ENCODE measurements at regions not wholly inside any gene's neighbourhood (a gene's known extent, or its start where the extent isn't known, plus 50 kb on each side); places are given as distances from the start of the nearest gene placed in this dataset.
A peak's percentile ranks its signal among the peaks of the same experiment; 100 is the strongest.
"Not testable (repeated sequence)": the region's sequence is repeated elsewhere in the genome, so short reads cannot be mapped to it uniquely, and the experiment has no call there.

GRCh38 chr6:4265740-4266139 lies 130.4 kb upstream of the ECI2 start:
- Histone ChIP-seq H3K36me3 (ENCODE audit: control insufficient read depth in 2 of 2, insufficient read depth in 2 of 2, low read length in 2 of 2) (no peaks in the 10 kb centered on the region), H3K4me1 (ENCODE audit: control insufficient read depth, insufficient read depth, low read length) (no peaks in the 10 kb centered on the region), H3K4me3 (ENCODE audit: low read length in 2 of 2) (no peak overlapping the region), H3K9ac (ENCODE audit: low read length in 2 of 2) (no peak overlapping the region), H3K27me3 (ENCODE audit: control insufficient read depth in 1 of 2, insufficient read depth in 2 of 2, low read length in 2 of 2) (no peaks in the 10 kb centered on the region), H3K27ac (ENCODE audit: low read length) (no peak overlapping the region), H3K9me3 (ENCODE audit: control insufficient read depth in 2 of 2, low read length in 2 of 2) (no peaks in the 10 kb centered on the region)

- H3K4me3 ChIP-seq (ENCODE audit: low read length in 2 of 2) = no peak overlapping the region
- no peaks in the 10 kb centered on the region for H3K27me3 ChIP-seq (ENCODE audit: control insufficient read depth in 1 of 2, insufficient read depth in 2 of 2, low read length in 2 of 2)
- no peaks in the 10 kb centered on the region for H3K9me3 ChIP-seq (ENCODE audit: control insufficient read depth in 2 of 2, low read length in 2 of 2)
- H3K27ac ChIP-seq (ENCODE audit: low read length) = no peak overlapping the region
- no peaks in the 10 kb centered on the region for H3K36me3 ChIP-seq (ENCODE audit: control insufficient read depth in 2 of 2, insufficient read depth in 2 of 2, low read length in 2 of 2)
- no peak overlapping the region for H3K9ac ChIP-seq (ENCODE audit: low read length in 2 of 2)
- H3K4me1 ChIP-seq (ENCODE audit: control insufficient read depth, insufficient read depth, low read length) = no peaks in the 10 kb centered on the region
These were observed 129.2 kb upstream of the ECI2 start for GRCh38 chr6:4264601-4265000.

- no peak overlapping the region for H3K4me3 ChIP-seq (ENCODE audit: low read length in 2 of 2)
- H3K9me3 ChIP-seq (ENCODE audit: control insufficient read depth in 2 of 2, low read length in 2 of 2) = no peaks in the 10 kb centered on the region
- no peaks in the 10 kb centered on the region for H3K36me3 ChIP-seq (ENCODE audit: control insufficient read depth in 2 of 2, insufficient read depth in 2 of 2, low read length in 2 of 2)
- no peaks in the 10 kb centered on the region for H3K27me3 ChIP-seq (ENCODE audit: control insufficient read depth in 1 of 2, insufficient read depth in 2 of 2, low read length in 2 of 2)
- H3K4me1 ChIP-seq (ENCODE audit: control insufficient read depth, insufficient read depth, low read length) = no peaks in the 10 kb centered on the region
- H3K9ac ChIP-seq (ENCODE audit: low read length in 2 of 2) = no peak overlapping the region
- H3K27ac ChIP-seq (ENCODE audit: low read length) = no peak overlapping the region
These were observed 128.7 kb upstream of the ECI2 start for GRCh38 chr6:4264081-4264480.

- no peak overlapping the region for H3K4me3 ChIP-seq (ENCODE audit: low read length in 2 of 2)
- H3K4me1 ChIP-seq (ENCODE audit: control insufficient read depth, insufficient read depth, low read length) = no peaks in the 10 kb centered on the region
- H3K27me3 ChIP-seq (ENCODE audit: control insufficient read depth in 1 of 2, insufficient read depth in 2 of 2, low read length in 2 of 2) = no peaks in the 10 kb centered on the region
- no peak overlapping the region for H3K27ac ChIP-seq (ENCODE audit: low read length)
- no peaks in the 10 kb centered on the region for H3K36me3 ChIP-seq (ENCODE audit: control insufficient read depth in 2 of 2, insufficient read depth in 2 of 2, low read length in 2 of 2)
- no peak overlapping the region for H3K9ac ChIP-seq (ENCODE audit: low read length in 2 of 2)
- H3K9me3 ChIP-seq (ENCODE audit: control insufficient read depth in 2 of 2, low read length in 2 of 2) = no peaks in the 10 kb centered on the region
These were observed 127.2 kb upstream of the ECI2 start for GRCh38 chr6:4262526-4262925.

GRCh38 chr6:4259391-4259790 lies 124.0 kb upstream of the ECI2 start:
- H3K27ac ChIP-seq (ENCODE audit: low read length) = no peak overlapping the region
- no peak overlapping the region for H3K9ac ChIP-seq (ENCODE audit: low read length in 2 of 2)
- no peaks in the 10 kb centered on the region for H3K4me1 ChIP-seq (ENCODE audit: control insufficient read depth, insufficient read depth, low read length)
- no peaks in the 10 kb centered on the region for H3K27me3 ChIP-seq (ENCODE audit: control insufficient read depth in 1 of 2, insufficient read depth in 2 of 2, low read length in 2 of 2)
- H3K36me3 ChIP-seq (ENCODE audit: control insufficient read depth in 2 of 2, insufficient read depth in 2 of 2, low read length in 2 of 2) = no peaks in the 10 kb centered on the region
- H3K4me3 ChIP-seq (ENCODE audit: low read length in 2 of 2) = no peak overlapping the region
- no peaks in the 10 kb centered on the region for H3K9me3 ChIP-seq (ENCODE audit: control insufficient read depth in 2 of 2, low read length in 2 of 2)

- no peak overlapping the region for H3K27ac ChIP-seq (ENCODE audit: low read length)
- no peaks in the 10 kb centered on the region for H3K36me3 ChIP-seq (ENCODE audit: control insufficient read depth in 2 of 2, insufficient read depth in 2 of 2, low read length in 2 of 2)
- no peak overlapping the region for H3K4me3 ChIP-seq (ENCODE audit: low read length in 2 of 2)
- H3K4me1 ChIP-seq (ENCODE audit: control insufficient read depth, insufficient read depth, low read length) = peaks cover 6% of the 10 kb centered on the region
- H3K9ac ChIP-seq (ENCODE audit: low read length in 2 of 2) = no peak overlapping the region
- H3K27me3 ChIP-seq (ENCODE audit: control insufficient read depth in 1 of 2, insufficient read depth in 2 of 2, low read length in 2 of 2) = no peaks in the 10 kb centered on the region
- no peaks in the 10 kb centered on the region for H3K9me3 ChIP-seq (ENCODE audit: control insufficient read depth in 2 of 2, low read length in 2 of 2)
These were observed 123.4 kb upstream of the ECI2 start for GRCh38 chr6:4258733-4259132.

GRCh38 chr6:4256969-4257368 lies 121.6 kb upstream of the ECI2 start:
- Histone ChIP-seq H3K36me3 (ENCODE audit: control insufficient read depth in 2 of 2, insufficient read depth in 2 of 2, low read length in 2 of 2) (no peaks in the 10 kb centered on the region), H3K27ac (ENCODE audit: low read length) (no peak overlapping the region), H3K4me1 (ENCODE audit: control insufficient read depth, insufficient read depth, low read length) (peaks cover 15% of the 10 kb centered on the region), H3K4me3 (ENCODE audit: low read length in 2 of 2) (no peak overlapping the region), H3K27me3 (ENCODE audit: control insufficient read depth in 1 of 2, insufficient read depth in 2 of 2, low read length in 2 of 2) (no peaks in the 10 kb centered on the region), H3K9ac (ENCODE audit: low read length in 2 of 2) (no peak overlapping the region), H3K9me3 (ENCODE audit: control insufficient read depth in 2 of 2, low read length in 2 of 2) (no peaks in the 10 kb centered on the region)

- Histone ChIP-seq H3K4me3 (ENCODE audit: low read length in 2 of 2) (peak overlapping the region; percentile 26 to 49), H3K4me1 (ENCODE audit: control insufficient read depth, insufficient read depth, low read length) (peaks cover 15% of the 10 kb centered on the region), H3K9me3 (ENCODE audit: control insufficient read depth in 2 of 2, low read length in 2 of 2) (no peaks in the 10 kb centered on the region), H3K36me3 (ENCODE audit: control insufficient read depth in 2 of 2, insufficient read depth in 2 of 2, low read length in 2 of 2) (no peaks in the 10 kb centered on the region), H3K27ac (ENCODE audit: low read length) (peak overlapping the region; percentile 46), H3K27me3 (ENCODE audit: control insufficient read depth in 1 of 2, insufficient read depth in 2 of 2, low read length in 2 of 2) (no peaks in the 10 kb centered on the region), H3K9ac (ENCODE audit: low read length in 2 of 2) (no peak overlapping the region)
These were observed 118.3 kb upstream of the ECI2 start for GRCh38 chr6:4253604-4254231.

GRCh38 chr6:4252445-4252844 lies 117.1 kb upstream of the ECI2 start:
- H3K4me3 ChIP-seq (ENCODE audit: low read length in 2 of 2); H3K27ac ChIP-seq (ENCODE audit: low read length); H3K9ac ChIP-seq (ENCODE audit: low read length in 2 of 2); H3K27me3 ChIP-seq (ENCODE audit: control insufficient read depth in 1 of 2, insufficient read depth in 2 of 2, low read length in 2 of 2); H3K9me3 ChIP-seq (ENCODE audit: control insufficient read depth in 2 of 2, low read length in 2 of 2); H3K36me3 ChIP-seq (ENCODE audit: control insufficient read depth in 2 of 2, insufficient read depth in 2 of 2, low read length in 2 of 2): not testable (repeated sequence)
- peaks cover 15% of the 10 kb centered on the region for H3K4me1 ChIP-seq (ENCODE audit: control insufficient read depth, insufficient read depth, low read length)

GRCh38 chr6:4250645-4251044 lies 115.3 kb upstream of the ECI2 start:
- Histone ChIP-seq H3K4me1 (ENCODE audit: control insufficient read depth, insufficient read depth, low read length) (peaks cover 15% of the 10 kb centered on the region), H3K9ac (ENCODE audit: low read length in 2 of 2) (no peak overlapping the region), H3K27ac (ENCODE audit: low read length) (no peak overlapping the region), H3K9me3 (ENCODE audit: control insufficient read depth in 2 of 2, low read length in 2 of 2) (no peaks in the 10 kb centered on the region), H3K4me3 (ENCODE audit: low read length in 2 of 2) (no peak overlapping the region), H3K27me3 (ENCODE audit: control insufficient read depth in 1 of 2, insufficient read depth in 2 of 2, low read length in 2 of 2) (no peaks in the 10 kb centered on the region), H3K36me3 (ENCODE audit: control insufficient read depth in 2 of 2, insufficient read depth in 2 of 2, low read length in 2 of 2) (no peaks in the 10 kb centered on the region)

GRCh38 chr6:4243832-4244231 lies 108.5 kb upstream of the ECI2 start:
- H3K36me3 ChIP-seq (ENCODE audit: control insufficient read depth in 2 of 2, insufficient read depth in 2 of 2, low read length in 2 of 2); H3K4me3 ChIP-seq (ENCODE audit: low read length in 2 of 2); H3K9me3 ChIP-seq (ENCODE audit: control insufficient read depth in 2 of 2, low read length in 2 of 2); H3K27ac ChIP-seq (ENCODE audit: low read length); H3K9ac ChIP-seq (ENCODE audit: low read length in 2 of 2); H3K4me1 ChIP-seq (ENCODE audit: control insufficient read depth, insufficient read depth, low read length); H3K27me3 ChIP-seq (ENCODE audit: control insufficient read depth in 1 of 2, insufficient read depth in 2 of 2, low read length in 2 of 2): not testable (repeated sequence)
